H1 (cell line): ENCODE measurements at regions not wholly inside any gene's neighbourhood (a gene's known extent, or its start where the extent isn't known, plus 50 kb on each side); places are given as distances from the start of the nearest gene placed in this dataset.

Experiments
- CTCF ChIA-PET: fragments of 300-600 bp; sonication (Branson Sonifier 250); formaldehyde crosslinking; loops from one replicate; lab custom pipeline; 2021; ENCODE audit not compliant: partially characterized antibody; lab: Charles Lee
- POLR2A ChIA-PET: fragments of 300-600 bp; sonication (Branson Sonifier 250); formaldehyde crosslinking; loops from one replicate; lab custom pipeline; 2021; ENCODE audit warnings: inconsistent platforms; ENCODE audit not compliant: partially characterized antibody; lab: Charles Lee
- DNase-seq, 2 experiments: peaks; one replicate each; pipeline versions ENCODE4 v3.0.0 to v3.0.0-alpha.2; 2010 to 2022; ENCODE audit warnings: low spot score in 2 of 2, low read depth in 1 of 2, mixed read lengths in 1 of 2
- FAIRE-seq: peaks from 2 replicates; lab custom pipeline; 2011; peaks lifted over from hg19 to GRCh38; lab: Jason Lieb, UNC
- H2AFZ ChIP-seq: 2 replicates; pipeline ENCODE4 v1.8.1; 2012; ENCODE audit warnings: low read length, inconsistent platforms
- H2AK5ac ChIP-seq: 2 replicates; pipeline ENCODE4 v1.6.1; 2013; ENCODE audit warnings: low read depth, low read length
- H2BK120ac ChIP-seq: replicated peaks from 2 replicates; pipeline ENCODE3; 2013; ENCODE audit warnings: low read depth, low read length, inconsistent platforms
- H2BK12ac ChIP-seq: 2 replicates; pipeline ENCODE4 v1.6.1; 2013; ENCODE audit warnings: low read depth, low read length
- H2BK15ac ChIP-seq: 2 replicates; pipeline ENCODE4 v1.6.1; 2013; ENCODE audit warnings: low read length
- H2BK20ac ChIP-seq: 2 replicates; pipeline ENCODE4 v1.6.1; 2013; ENCODE audit warnings: low read length
- H2BK5ac ChIP-seq: 2 replicates; pipeline ENCODE4 v1.6.1; 2013; ENCODE audit warnings: low read depth, low read length
- H3K14ac ChIP-seq: 2 replicates; pipeline ENCODE4 v1.6.1; 2013; ENCODE audit warnings: inconsistent platforms; ENCODE audit not compliant: insufficient read length
- H3K18ac ChIP-seq: 2 replicates; pipeline ENCODE4 v1.6.1; 2013; ENCODE audit warnings: low read length; ENCODE audit errors: extremely low read depth
- H3K23ac ChIP-seq: 2 replicates; pipeline ENCODE4 v1.6.1; 2013; ENCODE audit warnings: inconsistent platforms; ENCODE audit not compliant: insufficient read length
- H3K23me2 ChIP-seq: 2 replicates; pipeline ENCODE4 v1.6.1; 2013; ENCODE audit warnings: low read depth, low read length
- H3K27ac ChIP-seq: 2 replicates; pipeline ENCODE4 v1.6.1; 2011; ENCODE audit warnings: low read depth, low read length, inconsistent platforms
- H3K27me3 ChIP-seq, 4 experiments: replicated peaks in 1 of 4; 1 replicate in 1 of 4; 2 replicates in 3 of 4; pipeline versions ENCODE4 v1.6.1 to v1.8.1; 2011 to 2013; ENCODE audit warnings: low read length in 3 of 4, mild to moderate bottlenecking in 3 of 4, inconsistent platforms in 2 of 4, mixed read lengths in 2 of 4, moderate library complexity in 1 of 4; ENCODE audit not compliant: control insufficient read depth in 3 of 4, insufficient read depth in 3 of 4; ENCODE audit errors: extremely low read depth in 1 of 4
- H3K36me3 ChIP-seq, 4 experiments: 2 replicates each; pipeline versions ENCODE4 v1.6.1 to v1.8.1; 2011 to 2013; ENCODE audit warnings: mild to moderate bottlenecking in 4 of 4, low read length in 3 of 4, moderate library complexity in 2 of 4, control low read depth in 1 of 4, inconsistent platforms in 1 of 4; ENCODE audit not compliant: insufficient read depth in 4 of 4, control insufficient read depth in 2 of 4
- H3K4ac ChIP-seq: replicated peaks from 2 replicates; pipeline ENCODE3; 2013; ENCODE audit warnings: low read length, low read depth, mixed read lengths, inconsistent platforms; ENCODE audit not compliant: insufficient read length
- H3K4me1 ChIP-seq, 4 experiments: replicated peaks in 1 of 4; 1 replicate in 1 of 4; 2 replicates in 3 of 4; pipeline versions ENCODE4 v1.6.1 to v1.8.1; 2011 to 2013; ENCODE audit warnings: low read length in 3 of 4, inconsistent platforms in 2 of 4, mixed read lengths in 1 of 4; ENCODE audit not compliant: insufficient read depth in 4 of 4, control insufficient read depth in 3 of 4
- H3K4me2 ChIP-seq, 2 experiments: 2 replicates each; pipeline versions ENCODE4 v1.6.1 to v1.8.1; 2011 to 2013; ENCODE audit warnings: low read depth in 2 of 2, low read length in 2 of 2, control low read depth in 1 of 2, inconsistent platforms in 1 of 2, mild to moderate bottlenecking in 1 of 2; ENCODE audit not compliant: insufficient read depth in 1 of 2
- H3K4me3 ChIP-seq, 4 experiments: fragments of 200-600, 300-600 bp in 1 of 4; sonication (generic), shearing (Covaris generic), sonication (Bioruptor Twin) in 1 of 4; 2 replicates each; pipeline versions ENCODE4 v1.5.1 to v1.8.1; 2011 to 2016; ENCODE audit warnings: low read length in 4 of 4, low read depth in 3 of 4, control low read depth in 2 of 4, inconsistent platforms in 2 of 4, mild to moderate bottlenecking in 2 of 4, mixed read lengths in 1 of 4, moderate library complexity in 1 of 4; ENCODE audit not compliant: insufficient read depth in 2 of 4; ENCODE audit errors: extremely low read depth in 1 of 4
- H3K56ac ChIP-seq: replicated peaks from 2 replicates; pipeline ENCODE3; 2013; ENCODE audit warnings: low read depth, mild to moderate bottlenecking, mixed read lengths, low read length, inconsistent platforms; ENCODE audit not compliant: insufficient read length
- H3K79me1 ChIP-seq: 2 replicates; pipeline ENCODE4 v1.6.1; 2013; ENCODE audit warnings: low read depth, low read length, control low read depth
- H3K79me2 ChIP-seq, 2 experiments: 2 replicates each; pipeline versions ENCODE4 v1.6.1 to v1.8.1; 2012 to 2013; ENCODE audit warnings: low read length in 2 of 2, mild to moderate bottlenecking in 2 of 2, inconsistent platforms in 1 of 2; ENCODE audit not compliant: insufficient read depth in 2 of 2, control insufficient read depth in 1 of 2
- H3K9ac ChIP-seq, 4 experiments: replicated peaks in 1 of 4; 1 replicate in 1 of 4; 2 replicates in 3 of 4; pipeline versions ENCODE4 v1.6.1 to v1.8.1; 2011 to 2013; ENCODE audit warnings: low read depth in 3 of 4, low read length in 3 of 4, control low read depth in 2 of 4, mild to moderate bottlenecking in 2 of 4, moderate library complexity in 2 of 4, inconsistent platforms in 1 of 4; ENCODE audit errors: extremely low read depth in 1 of 4
- H3K9me3 ChIP-seq, 2 experiments: 2 replicates each; pipeline versions ENCODE4 v1.6.1 to v1.8.1; 2012 to 2013; ENCODE audit warnings: mild to moderate bottlenecking in 2 of 2, moderate library complexity in 2 of 2, control low read depth in 1 of 2, inconsistent platforms in 1 of 2, low read depth in 1 of 2, low read length in 1 of 2, mixed read lengths in 1 of 2; ENCODE audit not compliant: insufficient read depth in 2 of 2
- H4K20me1 ChIP-seq, 2 experiments: replicated peaks in 1 of 2; 2 replicates each; pipeline versions ENCODE3 to v1.8.1; 2011 to 2013; ENCODE audit warnings: inconsistent platforms in 2 of 2, low read length in 2 of 2, mild to moderate bottlenecking in 1 of 2; ENCODE audit not compliant: insufficient read depth in 2 of 2, control insufficient read depth in 1 of 2
- H4K5ac ChIP-seq: 2 replicates; pipeline ENCODE4 v1.6.1; 2013; ENCODE audit warnings: low read length, low read depth, mixed read lengths, inconsistent platforms; ENCODE audit not compliant: insufficient read length
- H4K8ac ChIP-seq: 2 replicates; pipeline ENCODE4 v1.8.0; 2013; ENCODE audit warnings: mild to moderate bottlenecking, moderate library complexity, low read length, inconsistent platforms; ENCODE audit not compliant: insufficient read depth; ENCODE audit errors: extremely low read depth
- H4K91ac ChIP-seq: replicated peaks from 2 replicates; pipeline ENCODE3; 2013; ENCODE audit warnings: low read length, mixed read lengths, inconsistent platforms; ENCODE audit not compliant: insufficient read length
- EP300 ChIP-seq, 2 experiments: IDR thresholded peaks; 1 replicate in 1 of 2; 2 replicates in 1 of 2; pipeline ENCODE4 v1.6.1; 2011 to 2012; ENCODE audit warnings: low read depth in 2 of 2, low read length in 2 of 2, mild to moderate bottlenecking in 2 of 2, borderline replicate concordance in 1 of 2, inconsistent platforms in 1 of 2, moderate library complexity in 1 of 2
- POU5F1 ChIP-seq: IDR thresholded peaks from 2 replicates; pipeline ENCODE4 v1.6.1; 2011; ENCODE audit warnings: low read depth, mild to moderate bottlenecking, low read length, moderate library complexity
- SIX5 ChIP-seq: IDR thresholded peaks from 2 replicates; pipeline ENCODE4 v1.6.1; 2011; ENCODE audit warnings: mild to moderate bottlenecking, low read depth, low read length
- TBP ChIP-seq: IDR thresholded peaks from 2 replicates; pipeline ENCODE4 v1.6.1; 2011; ENCODE audit warnings: low read depth, low read length, improper control_type of control experiment
- WGBS, 2 experiments: shearing (Covaris generic) in 1 of 2; methylation state at CpG; one replicate each; pipeline versions ENCODE4 v1.1.6 to v1.1.7; 2013 to 2015; ENCODE audit warnings: low lambda C conversion rate in 2 of 2, mixed read lengths in 2 of 2, inconsistent platforms in 1 of 2, low coverage in 1 of 2, missing lambda C conversion rate in 1 of 2; ENCODE audit not compliant: insufficient replicate concordance in 2 of 2, insufficient coverage in 1 of 2, insufficient read length in 1 of 2; ENCODE audit errors: extremely low coverage in 1 of 2, missing lambda C conversion rate in 1 of 2; 5-methylcytosine and 5-hydroxymethylcytosine counted together

DNA sequence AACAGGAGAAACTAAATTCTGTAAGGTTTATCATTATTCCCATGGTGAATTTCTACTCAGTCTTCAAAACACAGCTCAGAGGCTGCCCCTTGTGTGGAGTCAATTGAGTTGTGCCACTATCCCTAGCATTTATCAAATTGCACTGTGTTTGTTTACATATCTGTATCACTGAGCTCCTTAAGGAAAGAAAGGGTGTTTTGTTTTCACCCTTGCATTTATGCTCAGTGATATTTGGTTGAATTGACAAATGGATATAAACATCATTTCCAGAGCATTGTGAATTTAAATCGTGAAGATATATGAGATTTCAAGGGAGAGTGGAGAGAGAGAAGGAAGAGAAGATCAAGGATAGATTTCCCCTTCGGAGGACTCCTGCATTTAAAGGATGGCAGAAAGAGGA lies 55.1 kb upstream of the TNFRSF19 start:
- Histone ChIP-seq H3K79me1 (no peaks in the 10 kb centered on the region), H3K9ac (no peak overlapping the region), H2BK15ac (no peak overlapping the region), H3K14ac (no peak overlapping the region), H2BK120ac (no peak overlapping the region), H2AFZ (no peak overlapping the region), H4K91ac (no peak overlapping the region), H3K4me2 (no peak overlapping the region), H4K8ac (no peak overlapping the region), H3K27me3 (no peaks in the 10 kb centered on the region), H3K4me1 (no peaks in the 10 kb centered on the region; a peak in 1 of 7 replicates), H3K79me2 (no peaks in the 10 kb centered on the region), H3K27ac (no peak overlapping the region), H2BK20ac (no peak overlapping the region), H3K36me3 (no peaks in the 10 kb centered on the region), H3K4me3 (no peak overlapping the region), H2BK12ac (no peak overlapping the region), H3K56ac (no peak overlapping the region), H2AK5ac (no peak overlapping the region), H3K23me2 (no peaks in the 10 kb centered on the region), H3K18ac (no peak overlapping the region), H3K23ac (no peak overlapping the region), H2BK5ac (no peak overlapping the region), H4K20me1 (no peaks in the 10 kb centered on the region), H4K5ac (no peak overlapping the region), H3K4ac (no peak overlapping the region), H3K9me3 (no peaks in the 10 kb centered on the region)
- TF ChIP-seq POU5F1 (no peak), TBP (no peak), EP300 (IDR thresholded peaks at IDR 0.05; ENCODE audit: borderline replicate concordance in 1 of 2, low read depth in 2 of 2, low read length in 2 of 2) (no peak), SIX5 (no peak)
- CTCF ChIA-PET = interaction anchor here (0.7 to 3.7 kb wide), 4 partner anchors 10 to 144 kb away, joined by 3 to 32 read pairs (median 6); no protein-coding TSS in a partner anchor
- DNase-seq (no peak), FAIRE-seq (no peak)
- WGBS, 2 experiments = 90% methylated on average over 2 of the region's 2 CpGs; no CpG with 5 or more reads in 1 of the 2 experiments
- POLR2A ChIA-PET = no interaction called here
